ENCODE measurements at regions not wholly inside any gene's neighbourhood (a gene's known extent, or its start where the extent isn't known, plus 50 kb on each side); places are given as distances from the start of the nearest gene placed in this dataset.
"Not testable (repeated sequence)": the region's sequence is repeated elsewhere in the genome, so short reads cannot be mapped to it uniquely, and the experiment has no call there.

- H3K4me1 ChIP-seq (ENCODE audit: control insufficient read depth, insufficient read depth, low read length); H3K27ac ChIP-seq (ENCODE audit: low read depth, low read length); H3K9ac ChIP-seq (ENCODE audit: low read depth, low read length); H3K27me3 ChIP-seq (ENCODE audit: control insufficient read depth, insufficient read depth, low read length); H3K9me3 ChIP-seq (ENCODE audit: control insufficient read depth, insufficient read depth, low read length); H3K36me3 ChIP-seq (ENCODE audit: control insufficient read depth, insufficient read depth, low read length): not testable (repeated sequence)
- H3K4me3 ChIP-seq (ENCODE audit: low read depth, low read length) = peak overlapping the region; percentile 45; the same call in 1 of the 2 replicates
These were observed 60.3 kb downstream of the GOLGA8K start for GRCh38 chr15:32342772-32343199.

DNA sequence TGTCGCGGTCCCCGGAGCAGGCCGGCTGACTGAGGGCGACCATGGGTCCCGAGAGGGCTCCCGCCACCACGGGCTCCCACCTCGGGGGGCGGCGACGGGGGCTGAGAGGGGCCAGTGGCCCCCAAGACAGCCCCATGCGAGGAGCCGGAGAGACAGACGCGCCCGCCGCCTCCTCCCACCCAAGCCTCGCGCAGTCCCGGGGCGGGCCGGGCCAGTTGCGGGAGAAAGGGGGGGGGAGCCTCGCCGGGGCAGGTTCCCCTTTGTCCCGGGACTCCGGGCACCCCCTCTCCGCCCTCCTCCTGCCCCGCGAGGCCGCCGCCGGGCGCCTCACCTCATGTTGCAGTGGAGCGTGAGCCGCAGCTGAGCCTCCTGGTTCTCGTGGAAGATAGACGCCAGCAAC is 60.8 kb downstream of the GOLGA8K start:
- H3K9ac ChIP-seq (ENCODE audit: low read depth, low read length); H3K27ac ChIP-seq (ENCODE audit: low read depth, low read length); H3K4me3 ChIP-seq (ENCODE audit: low read depth, low read length); H3K9me3 ChIP-seq (ENCODE audit: control insufficient read depth, insufficient read depth, low read length); H3K36me3 ChIP-seq (ENCODE audit: control insufficient read depth, insufficient read depth, low read length); H3K27me3 ChIP-seq (ENCODE audit: control insufficient read depth, insufficient read depth, low read length); H3K4me1 ChIP-seq (ENCODE audit: control insufficient read depth, insufficient read depth, low read length): not testable (repeated sequence)

DNA sequence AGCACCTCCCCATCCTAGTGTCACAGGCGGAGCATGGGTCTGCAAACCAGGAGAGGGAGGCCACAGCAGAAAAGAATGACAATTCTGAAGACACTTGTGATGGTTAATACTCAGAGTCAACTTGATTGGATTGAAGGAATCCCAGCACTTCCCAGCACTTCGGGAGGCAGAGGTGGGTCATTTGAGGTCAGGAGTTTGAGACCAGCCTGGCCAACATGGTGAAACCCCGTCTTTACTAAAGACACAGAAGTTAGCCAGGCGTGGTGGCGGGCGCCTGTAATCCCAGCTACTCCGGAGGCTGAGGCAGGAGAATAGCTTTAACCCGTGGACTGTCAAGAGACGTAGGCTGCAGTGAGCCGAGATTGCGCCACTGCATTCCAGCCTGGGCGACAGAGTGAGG is 61.6 kb downstream of the GOLGA8K start:
- not testable (repeated sequence) for H3K27ac ChIP-seq (ENCODE audit: low read depth, low read length); H3K4me1 ChIP-seq (ENCODE audit: control insufficient read depth, insufficient read depth, low read length); H3K4me3 ChIP-seq (ENCODE audit: low read depth, low read length); H3K36me3 ChIP-seq (ENCODE audit: control insufficient read depth, insufficient read depth, low read length); H3K27me3 ChIP-seq (ENCODE audit: control insufficient read depth, insufficient read depth, low read length); H3K9ac ChIP-seq (ENCODE audit: low read depth, low read length); H3K9me3 ChIP-seq (ENCODE audit: control insufficient read depth, insufficient read depth, low read length)

DNA sequence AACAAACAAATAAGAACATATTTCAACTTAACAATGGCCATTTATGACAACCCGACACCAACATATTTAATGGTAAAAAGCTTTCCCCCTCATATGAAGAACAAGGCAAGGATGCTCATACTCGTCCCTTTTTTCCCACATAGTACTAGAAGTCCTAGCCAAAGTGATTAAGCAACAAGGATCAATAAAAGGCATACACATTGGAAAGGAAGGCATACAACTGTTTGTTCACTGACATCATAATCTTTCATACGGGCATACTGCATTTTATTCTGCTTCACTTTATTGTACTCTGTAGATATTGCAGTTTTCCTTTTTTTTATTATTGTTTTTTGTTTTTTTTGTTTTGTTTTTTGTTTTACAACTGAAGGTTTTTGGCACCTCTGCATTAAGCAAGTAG is 66.3 kb downstream of the GOLGA8K start:
- H3K4me1 ChIP-seq (ENCODE audit: control insufficient read depth, insufficient read depth, low read length); H3K9me3 ChIP-seq (ENCODE audit: control insufficient read depth, insufficient read depth, low read length); H3K27me3 ChIP-seq (ENCODE audit: control insufficient read depth, insufficient read depth, low read length); H3K4me3 ChIP-seq (ENCODE audit: low read depth, low read length); H3K36me3 ChIP-seq (ENCODE audit: control insufficient read depth, insufficient read depth, low read length); H3K9ac ChIP-seq (ENCODE audit: low read depth, low read length); H3K27ac ChIP-seq (ENCODE audit: low read depth, low read length): not testable (repeated sequence)

DNA sequence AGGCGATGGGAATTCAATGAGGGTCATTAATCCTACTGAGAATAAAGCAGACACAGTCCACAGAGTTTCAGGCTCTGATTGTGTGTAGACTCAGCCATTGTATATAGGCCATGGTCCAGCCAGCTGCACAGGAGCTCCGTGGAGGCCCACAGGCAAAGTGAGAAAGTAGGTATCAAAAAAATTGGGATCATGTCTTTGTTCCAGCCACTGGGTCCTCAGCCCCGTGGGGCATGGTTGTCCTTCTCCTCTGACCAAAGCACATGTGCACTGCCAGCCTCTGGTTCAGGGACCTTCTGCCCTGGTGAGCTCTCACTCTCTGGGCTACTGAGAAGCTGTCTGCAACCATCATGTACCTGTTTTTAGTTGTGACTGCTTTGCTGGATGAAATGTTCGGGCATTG is 79.7 kb downstream of the GOLGA8K start:
- not testable (repeated sequence) for H3K27ac ChIP-seq (ENCODE audit: low read depth, low read length); H3K27me3 ChIP-seq (ENCODE audit: control insufficient read depth, insufficient read depth, low read length); H3K4me3 ChIP-seq (ENCODE audit: low read depth, low read length); H3K9me3 ChIP-seq (ENCODE audit: control insufficient read depth, insufficient read depth, low read length); H3K36me3 ChIP-seq (ENCODE audit: control insufficient read depth, insufficient read depth, low read length); H3K9ac ChIP-seq (ENCODE audit: low read depth, low read length); H3K4me1 ChIP-seq (ENCODE audit: control insufficient read depth, insufficient read depth, low read length)

- H3K9me3 ChIP-seq (ENCODE audit: control insufficient read depth, insufficient read depth, low read length); H3K4me3 ChIP-seq (ENCODE audit: low read depth, low read length); H3K27me3 ChIP-seq (ENCODE audit: control insufficient read depth, insufficient read depth, low read length); H3K27ac ChIP-seq (ENCODE audit: low read depth, low read length); H3K36me3 ChIP-seq (ENCODE audit: control insufficient read depth, insufficient read depth, low read length); H3K9ac ChIP-seq (ENCODE audit: low read depth, low read length); H3K4me1 ChIP-seq (ENCODE audit: control insufficient read depth, insufficient read depth, low read length): not testable (repeated sequence)
These were observed 83.8 kb downstream of the GOLGA8K start for GRCh38 chr15:32319247-32319646.

- H3K4me3 ChIP-seq (ENCODE audit: low read depth, low read length); H3K27ac ChIP-seq (ENCODE audit: low read depth, low read length); H3K4me1 ChIP-seq (ENCODE audit: control insufficient read depth, insufficient read depth, low read length); H3K36me3 ChIP-seq (ENCODE audit: control insufficient read depth, insufficient read depth, low read length); H3K9ac ChIP-seq (ENCODE audit: low read depth, low read length); H3K9me3 ChIP-seq (ENCODE audit: control insufficient read depth, insufficient read depth, low read length): not testable (repeated sequence)
- peaks cover 16% of the 10 kb centered on the region for H3K27me3 ChIP-seq (ENCODE audit: control insufficient read depth, insufficient read depth, low read length)
These were observed 86.6 kb downstream of the GOLGA8K start for GRCh38 chr15:32316482-32316881.

GRCh38 chr15:32315079-32315939 is 87.8 kb downstream of the GOLGA8K start:
- not testable (repeated sequence) for H3K4me1 ChIP-seq (ENCODE audit: control insufficient read depth, insufficient read depth, low read length); H3K36me3 ChIP-seq (ENCODE audit: control insufficient read depth, insufficient read depth, low read length); H3K27ac ChIP-seq (ENCODE audit: low read depth, low read length); H3K9me3 ChIP-seq (ENCODE audit: control insufficient read depth, insufficient read depth, low read length); H3K9ac ChIP-seq (ENCODE audit: low read depth, low read length); H3K4me3 ChIP-seq (ENCODE audit: low read depth, low read length)
- H3K27me3 ChIP-seq (ENCODE audit: control insufficient read depth, insufficient read depth, low read length) = peaks cover 16% of the 10 kb centered on the region

DNA sequence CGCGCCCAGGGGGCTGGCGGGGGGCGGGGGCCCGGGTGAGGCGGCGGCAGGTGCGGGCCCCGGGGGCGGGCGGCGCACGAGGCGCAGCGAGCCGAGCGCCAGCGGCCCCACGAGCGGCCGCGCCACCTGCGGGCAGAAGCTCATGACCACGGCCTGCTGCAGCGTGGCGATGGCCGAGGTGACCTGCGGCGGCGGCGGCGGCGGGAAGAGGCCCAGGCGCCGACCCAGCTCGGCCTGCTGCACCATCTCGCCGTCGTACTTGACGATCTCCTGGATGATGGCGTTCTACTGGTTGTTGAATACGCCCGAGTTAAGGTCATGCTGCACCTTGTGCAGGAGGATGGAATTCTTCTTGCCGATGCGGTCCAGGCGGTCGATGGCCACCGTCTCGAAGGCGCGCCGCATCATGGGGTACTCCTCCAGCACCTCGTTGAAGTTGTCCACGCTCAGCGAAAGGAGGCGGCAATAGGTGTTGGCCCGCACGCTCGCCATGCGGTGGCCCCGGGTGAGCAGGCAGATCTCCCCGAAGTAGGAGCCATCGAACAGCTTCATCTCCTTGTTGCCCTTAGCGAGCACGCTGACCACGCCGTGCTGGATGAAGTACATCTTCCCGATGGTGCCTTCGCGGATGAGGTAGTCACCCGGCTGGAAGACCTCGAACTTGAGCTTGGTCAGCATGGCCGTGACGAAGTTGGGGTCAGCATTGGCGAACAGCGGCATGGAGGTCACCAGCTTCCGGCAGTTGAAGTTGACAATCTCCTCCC is 89.5 kb downstream of the GOLGA8K start:
- not testable (repeated sequence) for H3K9ac ChIP-seq (ENCODE audit: low read depth, low read length); H3K4me1 ChIP-seq (ENCODE audit: control insufficient read depth, insufficient read depth, low read length); H3K9me3 ChIP-seq (ENCODE audit: control insufficient read depth, insufficient read depth, low read length); H3K27ac ChIP-seq (ENCODE audit: low read depth, low read length); H3K4me3 ChIP-seq (ENCODE audit: low read depth, low read length); H3K36me3 ChIP-seq (ENCODE audit: control insufficient read depth, insufficient read depth, low read length)
- H3K27me3 ChIP-seq (ENCODE audit: control insufficient read depth, insufficient read depth, low read length) = peaks cover 16% of the 10 kb centered on the region

DNA sequence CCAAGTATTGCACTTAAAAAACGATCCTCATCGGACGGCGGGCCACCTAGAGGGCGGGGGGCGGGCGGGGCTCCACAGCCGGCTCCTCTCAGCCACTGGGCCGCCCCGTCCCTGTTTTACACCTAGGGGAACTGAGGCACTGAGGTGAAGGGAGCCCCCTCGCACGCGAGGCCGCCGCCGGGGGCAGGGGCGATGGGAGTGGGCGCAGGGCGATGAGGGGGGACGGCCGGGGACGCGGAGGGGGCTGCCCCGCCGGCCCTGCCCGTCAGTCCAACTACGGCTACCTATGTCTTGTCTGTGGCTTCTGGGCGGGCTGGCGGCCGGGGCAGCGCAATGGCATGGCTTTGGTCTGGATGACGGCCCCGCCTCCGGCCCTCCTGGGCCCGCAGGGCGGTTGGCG is 90.4 kb downstream of the GOLGA8K start:
- H3K4me3 ChIP-seq (ENCODE audit: low read depth, low read length); H3K4me1 ChIP-seq (ENCODE audit: control insufficient read depth, insufficient read depth, low read length); H3K9me3 ChIP-seq (ENCODE audit: control insufficient read depth, insufficient read depth, low read length); H3K27ac ChIP-seq (ENCODE audit: low read depth, low read length); H3K36me3 ChIP-seq (ENCODE audit: control insufficient read depth, insufficient read depth, low read length); H3K9ac ChIP-seq (ENCODE audit: low read depth, low read length): not testable (repeated sequence)
- peaks cover 16% of the 10 kb centered on the region for H3K27me3 ChIP-seq (ENCODE audit: control insufficient read depth, insufficient read depth, low read length)

- not testable (repeated sequence) for H3K27me3 ChIP-seq (ENCODE audit: control insufficient read depth, insufficient read depth, low read length); H3K27ac ChIP-seq (ENCODE audit: low read depth, low read length); H3K9me3 ChIP-seq (ENCODE audit: control insufficient read depth, insufficient read depth, low read length); H3K36me3 ChIP-seq (ENCODE audit: control insufficient read depth, insufficient read depth, low read length); H3K9ac ChIP-seq (ENCODE audit: low read depth, low read length); H3K4me1 ChIP-seq (ENCODE audit: control insufficient read depth, insufficient read depth, low read length); H3K4me3 ChIP-seq (ENCODE audit: low read depth, low read length)
These were observed 95.5 kb downstream of the GOLGA8K start for GRCh38 chr15:32307592-32307991.
